ENCODE measurements at regions not wholly inside any gene's neighbourhood (a gene's known extent, or its start where the extent isn't known, plus 50 kb on each side); places are given as distances from the start of the nearest gene placed in this dataset.

GRCh38 chr11:81869351-81870065, 864.2 kb downstream of the FAM181B start (continued):
- TF ChIP-seq E2F4 (IDR thresholded peaks at IDR 0.05; ENCODE audit: low read depth, low read length) (no peak), SUPT20H (IDR thresholded peaks at IDR 0.05; ENCODE audit: borderline replicate concordance, control insufficient read depth, low read depth, low read length) (no peak), ZNF207 (IDR thresholded peaks at IDR 0.05; ENCODE audit: borderline replicate concordance) (no peak), BRCA1 (IDR thresholded peaks at IDR 0.05; ENCODE audit: low read depth, low read length) (no peak), ZNF274 (IDR thresholded peaks at IDR 0.05; ENCODE audit: insufficient read depth, insufficient read length) (no peak), SMAD5 (IDR thresholded peaks at IDR 0.05; ENCODE audit: low read depth) (no peak), WRNIP1 (IDR thresholded peaks at IDR 0.05; ENCODE audit: borderline replicate concordance, low read depth, low read length) (no peak), EGR1 (IDR thresholded peaks at IDR 0.05; ENCODE audit: borderline replicate concordance in 1 of 2, low read depth in 2 of 2, low read length in 2 of 2) (no peak), ELK1 (IDR thresholded peaks at IDR 0.05; ENCODE audit: low read depth, low read length) (no peak), ZSCAN29 (IDR thresholded peaks at IDR 0.05) (no peak)

DNA sequence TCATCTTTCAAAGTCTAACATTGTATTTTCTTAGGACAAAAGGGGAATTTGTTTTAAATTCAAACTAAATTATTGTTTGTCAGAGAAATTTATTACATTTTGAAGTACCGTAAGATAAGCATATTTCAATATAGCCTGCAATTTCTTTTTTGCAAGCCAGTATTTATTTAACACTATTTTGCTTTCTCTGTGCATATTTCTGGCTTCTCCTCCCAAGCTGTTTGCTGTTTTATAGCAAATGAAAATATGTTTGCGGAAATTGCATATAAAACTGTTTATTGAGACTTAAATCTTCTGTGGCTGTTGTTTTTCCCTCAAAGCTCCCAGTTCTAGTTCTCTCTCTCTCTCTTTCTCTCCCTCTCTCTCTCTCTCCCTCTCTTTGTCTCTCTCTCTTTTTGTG, 866.8 kb downstream of the FAM181B start:
- no peak overlapping the region for H3K4me2 ChIP-seq (ENCODE audit: control insufficient read depth, insufficient read depth)
- intact Hi-C loops (cut with micrococcal nuclease; ENCODE audit: unreplicated experiment) = no loop called here
- ChIA-PET CTCF (no interaction called here), RAD21 (ENCODE audit: unreplicated experiment) (no interaction called here), SMC1A (ENCODE audit: uncharacterized antibody, unreplicated experiment) (no interaction called here), POLR2A (no interaction called here)
- no peak overlapping the region for H3K9ac ChIP-seq (ENCODE audit: control insufficient read depth, insufficient read depth, low read length)
- WGBS (ENCODE audit: insufficient coverage, insufficient replicate concordance, low lambda C conversion rate, missing lambda C conversion rate) = 51% methylated on average over 2 of the region's 2 CpGs
- ATAC-seq (no peak), FAIRE-seq (no peak), DNase-seq (ENCODE audit: low read depth, low spot score) (no peak)
- H3K9me3 ChIP-seq (replicated peaks; ENCODE audit: control insufficient read depth, insufficient read depth, low read length) = peaks cover 6% of the 10 kb centered on the region
- in situ Hi-C loops (cut with MboI) = no loop called here
- H4K20me1 ChIP-seq (ENCODE audit: control insufficient read depth, insufficient read depth) = no peaks in the 10 kb centered on the region
- no peak overlapping the region for H3K4me3 ChIP-seq
- no TSS peak for BruUV-seq (replicated peaks)
- H3K27ac ChIP-seq (ENCODE audit: control insufficient read depth, insufficient read depth) = no peak overlapping the region
- H3K4me1 ChIP-seq (ENCODE audit: control insufficient read depth, insufficient read depth, low read length) = peaks cover 14% of the 10 kb centered on the region; the same call in 1 of the 2 replicates
- no peaks in the 10 kb centered on the region for H3K36me3 ChIP-seq (ENCODE audit: control insufficient read depth in 2 of 2, insufficient read depth in 2 of 2, low read length in 1 of 2)
- no peak for TF ChIP-seq NBN (IDR thresholded peaks at IDR 0.05)
- TF ChIP-seq FOXM1 (IDR thresholded peaks at IDR 0.05; ENCODE audit: low read depth, low read length) = no peak
- no peak for TF ChIP-seq YBX1 (IDR thresholded peaks at IDR 0.05)
- no peak for TF ChIP-seq DPF2 (IDR thresholded peaks at IDR 0.05)
- TF ChIP-seq WRNIP1 (IDR thresholded peaks at IDR 0.05; ENCODE audit: borderline replicate concordance, low read depth, low read length) = no peak
- no peak for TF ChIP-seq ESRRA (IDR thresholded peaks at IDR 0.05; ENCODE audit: low read length)
- H3K79me2 ChIP-seq (ENCODE audit: control insufficient read depth, insufficient read depth, low read length) = no peaks in the 10 kb centered on the region
- no peak overlapping the region for H2AFZ ChIP-seq (ENCODE audit: control insufficient read depth, low read depth, low read length)
- H3K27me3 ChIP-seq (replicated peaks in 1 of 2; ENCODE audit: control insufficient read depth in 2 of 2, insufficient read depth in 2 of 2, low read length in 1 of 2) = no peaks in the 10 kb centered on the region
